K562 (cell line): ENCODE measurements at regions not wholly inside any gene's neighbourhood (a gene's known extent, or its start where the extent isn't known, plus 50 kb on each side); places are given as distances from the start of the nearest gene placed in this dataset.
A peak's percentile ranks its signal among the peaks of the same experiment; 100 is the strongest.

Source experiments
- ATAC-seq: fragments of 200-7000 bp; cut with Tn5 transposase; 3 replicates; pipeline ENCODE4 v1.9.1; 2020; ENCODE audit warnings: moderate library complexity
- BruUV-seq: library from RNA; stranded (reverse); fragments of 400-500 nt; replicated peaks from 2 replicates; lab custom pipeline; 2021; lab: Mats Ljungman, UMichigan
- CTCF ChIA-PET: fragments of 300-600 bp; formaldehyde crosslinking; extraction: SDS; loops from one replicate; lab custom pipeline; 2021; ENCODE audit warnings: low intra/inter-chr PET ratio; lab: Yijun Ruan, JAX
- POLR2A ChIA-PET: fragments of 300-600, 350-650 bp; sonication (Branson Sonifier 250); formaldehyde crosslinking; extraction: SDS; loops from one replicate; lab custom pipeline; 2021; ENCODE audit warnings: antibody characterized with exemption, inconsistent platforms; lab: Yijun Ruan, JAX
- DNase-seq, 4 experiments: peaks; one replicate each; pipeline versions ENCODE4 v3.0.0 to v3.0.0-alpha.2; 2011 to 2018; ENCODE audit warnings: low spot score in 3 of 4, mixed read lengths in 3 of 4; ENCODE audit errors: extremely low read depth in 1 of 4
- FAIRE-seq: peaks from 2 replicates; lab custom pipeline; 2011; peaks lifted over from hg19 to GRCh38; lab: Jason Lieb, UNC
- H2AFZ ChIP-seq: 2 replicates; pipeline ENCODE4 v1.6.0; 2011; ENCODE audit warnings: low read depth, low read length, control low read depth, inconsistent platforms
- H3K27ac ChIP-seq: fragments of 200-600 bp; 3 replicates; pipeline ENCODE4 v1.8.0; 2011; ENCODE audit warnings: low read depth, mild to moderate bottlenecking, control low read depth, inconsistent platforms, low read length, moderate library complexity, mixed read lengths; ENCODE audit errors: extremely low read depth
- H3K27me3 ChIP-seq, 2 experiments: fragments of 300-600 bp in 1 of 2; 2 replicates in 1 of 2; 3 replicates in 1 of 2; pipeline versions ENCODE4 v1.6.0 to v1.8.0; 2011; ENCODE audit warnings: inconsistent platforms in 2 of 2, low read length in 2 of 2, mild to moderate bottlenecking in 1 of 2, mixed read lengths in 1 of 2, moderate library complexity in 1 of 2; ENCODE audit not compliant: control insufficient read depth in 2 of 2, insufficient read depth in 2 of 2
- H3K36me3 ChIP-seq: fragments of 300-600 bp; 3 replicates; pipeline ENCODE4 v1.8.0; 2011; ENCODE audit warnings: mild to moderate bottlenecking, low read length, inconsistent platforms; ENCODE audit not compliant: control insufficient read depth, insufficient read depth
- H3K4me1 ChIP-seq, 2 experiments: fragments of 200-600 bp in 1 of 2; replicated peaks in 1 of 2; 2 replicates in 1 of 2; 3 replicates in 1 of 2; pipeline versions ENCODE4 v1.5.1 to v1.8.0; 2011; ENCODE audit warnings: inconsistent platforms in 2 of 2, low read length in 2 of 2, mild to moderate bottlenecking in 1 of 2, mixed read lengths in 1 of 2, moderate library complexity in 1 of 2; ENCODE audit not compliant: control insufficient read depth in 2 of 2, insufficient read depth in 2 of 2
- H3K4me2 ChIP-seq: 2 replicates; pipeline ENCODE4 v1.6.1; 2011; ENCODE audit warnings: low read length, control low read depth, inconsistent platforms, mixed read lengths; ENCODE audit not compliant: insufficient read depth
- H3K4me3 ChIP-seq: fragments of 200-600 bp; sonication (generic), shearing (Covaris generic); 2 replicates; pipeline ENCODE4 v1.5.1; 2016; ENCODE audit warnings: control low read depth, inconsistent platforms
- H3K79me2 ChIP-seq: fragments of 200-600 bp; 3 replicates; pipeline ENCODE4 v1.8.0; 2011; ENCODE audit warnings: low read length, inconsistent platforms; ENCODE audit not compliant: control insufficient read depth, insufficient read depth
- H3K9ac ChIP-seq, 2 experiments: 2 replicates each; pipeline versions ENCODE4 v1.6.0 to v1.6.1; 2011; ENCODE audit warnings: low read depth in 2 of 2, low read length in 2 of 2, control low read depth in 1 of 2, inconsistent platforms in 1 of 2, mild to moderate bottlenecking in 1 of 2, mixed read lengths in 1 of 2; ENCODE audit not compliant: insufficient read depth in 1 of 2
- H3K9me1 ChIP-seq: one replicate; pipeline ENCODE4 v1.6.0; 2011; ENCODE audit warnings: inconsistent platforms, mild to moderate bottlenecking, low read length, moderate library complexity; ENCODE audit not compliant: control insufficient read depth, insufficient read depth
- H3K9me3 ChIP-seq: replicated peaks from 2 replicates; pipeline ENCODE4 v1.5.1; 2011; ENCODE audit warnings: low read depth, low read length, inconsistent platforms; ENCODE audit not compliant: control insufficient read depth, insufficient read depth
- H4K20me1 ChIP-seq: replicated peaks from 2 replicates; pipeline ENCODE4 v1.6.1; 2011; ENCODE audit warnings: low read length, inconsistent platforms, mixed read lengths; ENCODE audit not compliant: control insufficient read depth, insufficient read depth
- C11orf30 ChIP-seq: fragments of 450-650 bp; IDR thresholded peaks from 2 replicates; pipeline ENCODE4 v1.6.1; 2016; ENCODE audit warnings: low read depth, mild to moderate bottlenecking
- MAFF ChIP-seq: IDR thresholded peaks from 2 replicates; pipeline ENCODE4 v1.6.1; 2012; ENCODE audit warnings: low read length, improper control_type of control experiment
- ZNF316 ChIP-seq: fragments of 450-650 bp; IDR thresholded peaks from 2 replicates; pipeline ENCODE4 v1.6.1; 2016
- ZNF830 ChIP-seq: fragments of 250-450 bp; sonication (Bioruptor Pico); IDR thresholded peaks from 2 replicates; pipeline ENCODE4 v1.5.0; 2021; ENCODE audit warnings: mild to moderate bottlenecking
- WGBS: fragments of 100-300 bp; shearing (Covaris generic); methylation state at CpG from one replicate; pipeline ENCODE4 v1.1.6; 2016; ENCODE audit warnings: low coverage, mixed read lengths; ENCODE audit not compliant: insufficient coverage; ENCODE audit errors: missing lambda C conversion rate; 5-methylcytosine and 5-hydroxymethylcytosine counted together
- in situ Hi-C: fragments of 300-500 bp; cut with MboI; formaldehyde crosslinking; loops from 4 replicates; pipeline ENCODE4 v1.15.0; 2018; ENCODE audit warnings: inconsistent platforms, mixed read lengths
- intact Hi-C: fragments of 100-400 bp; cut with micrococcal nuclease; formaldehyde crosslinking; loops from 2 replicates; pipeline ENCODE4 v1.14.2; 2022
- TF ChIP-seq, protein P1 (sequence below): fragments of 250-450 bp; sonication (Bioruptor Pico); IDR thresholded peaks from 2 replicates; pipeline ENCODE4 v1.4.0; 2020

DNA sequence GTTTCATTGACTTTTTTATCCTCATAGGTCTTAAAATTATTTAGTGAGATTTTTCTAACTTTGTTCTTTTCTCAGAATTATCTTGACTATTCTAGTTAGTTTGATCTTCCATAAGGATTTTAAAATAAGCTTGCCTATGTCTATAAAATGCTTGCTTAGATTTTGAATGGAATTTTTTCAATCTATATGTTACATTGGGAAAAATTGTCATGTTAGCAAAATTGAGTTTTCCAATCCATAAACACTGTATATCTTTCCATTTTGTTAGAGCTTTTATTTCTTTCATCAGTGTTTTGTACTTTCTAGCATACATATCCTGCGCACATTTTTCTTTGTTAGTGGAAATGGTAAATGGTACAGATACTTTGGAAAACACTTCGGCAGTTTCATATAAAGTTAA lies 312.9 kb downstream of the PDHA2 start:
- H3K4me2 ChIP-seq: no peak overlapping the region
- DNase-seq: no peak
- no peaks in the 10 kb centered on the region for H3K79me2 ChIP-seq
- intact Hi-C loops: no loop called here
- H3K27me3 ChIP-seq: no peaks in the 10 kb centered on the region
- no peaks in the 10 kb centered on the region for H3K9me3 ChIP-seq
- in situ Hi-C loops: no loop called here
- no peaks in the 10 kb centered on the region for H3K4me1 ChIP-seq
- H3K9me1 ChIP-seq: no peaks in the 10 kb centered on the region
- no peak overlapping the region for H3K27ac ChIP-seq
- no peaks in the 10 kb centered on the region for H4K20me1 ChIP-seq
- H3K36me3 ChIP-seq: no peaks in the 10 kb centered on the region
- TF ChIP-seq MAFF (peak; percentile 31; the same call in 1 of the 2 replicates), ZNF316 (peak; percentile 79; the same call in 1 of the 2 replicates), C11orf30 (peak; percentile 30; the same call in 1 of the 2 replicates), ZNF830 (CRISPR knock-in tag) (no peak)
- TF ChIP-seq, protein P1, sequence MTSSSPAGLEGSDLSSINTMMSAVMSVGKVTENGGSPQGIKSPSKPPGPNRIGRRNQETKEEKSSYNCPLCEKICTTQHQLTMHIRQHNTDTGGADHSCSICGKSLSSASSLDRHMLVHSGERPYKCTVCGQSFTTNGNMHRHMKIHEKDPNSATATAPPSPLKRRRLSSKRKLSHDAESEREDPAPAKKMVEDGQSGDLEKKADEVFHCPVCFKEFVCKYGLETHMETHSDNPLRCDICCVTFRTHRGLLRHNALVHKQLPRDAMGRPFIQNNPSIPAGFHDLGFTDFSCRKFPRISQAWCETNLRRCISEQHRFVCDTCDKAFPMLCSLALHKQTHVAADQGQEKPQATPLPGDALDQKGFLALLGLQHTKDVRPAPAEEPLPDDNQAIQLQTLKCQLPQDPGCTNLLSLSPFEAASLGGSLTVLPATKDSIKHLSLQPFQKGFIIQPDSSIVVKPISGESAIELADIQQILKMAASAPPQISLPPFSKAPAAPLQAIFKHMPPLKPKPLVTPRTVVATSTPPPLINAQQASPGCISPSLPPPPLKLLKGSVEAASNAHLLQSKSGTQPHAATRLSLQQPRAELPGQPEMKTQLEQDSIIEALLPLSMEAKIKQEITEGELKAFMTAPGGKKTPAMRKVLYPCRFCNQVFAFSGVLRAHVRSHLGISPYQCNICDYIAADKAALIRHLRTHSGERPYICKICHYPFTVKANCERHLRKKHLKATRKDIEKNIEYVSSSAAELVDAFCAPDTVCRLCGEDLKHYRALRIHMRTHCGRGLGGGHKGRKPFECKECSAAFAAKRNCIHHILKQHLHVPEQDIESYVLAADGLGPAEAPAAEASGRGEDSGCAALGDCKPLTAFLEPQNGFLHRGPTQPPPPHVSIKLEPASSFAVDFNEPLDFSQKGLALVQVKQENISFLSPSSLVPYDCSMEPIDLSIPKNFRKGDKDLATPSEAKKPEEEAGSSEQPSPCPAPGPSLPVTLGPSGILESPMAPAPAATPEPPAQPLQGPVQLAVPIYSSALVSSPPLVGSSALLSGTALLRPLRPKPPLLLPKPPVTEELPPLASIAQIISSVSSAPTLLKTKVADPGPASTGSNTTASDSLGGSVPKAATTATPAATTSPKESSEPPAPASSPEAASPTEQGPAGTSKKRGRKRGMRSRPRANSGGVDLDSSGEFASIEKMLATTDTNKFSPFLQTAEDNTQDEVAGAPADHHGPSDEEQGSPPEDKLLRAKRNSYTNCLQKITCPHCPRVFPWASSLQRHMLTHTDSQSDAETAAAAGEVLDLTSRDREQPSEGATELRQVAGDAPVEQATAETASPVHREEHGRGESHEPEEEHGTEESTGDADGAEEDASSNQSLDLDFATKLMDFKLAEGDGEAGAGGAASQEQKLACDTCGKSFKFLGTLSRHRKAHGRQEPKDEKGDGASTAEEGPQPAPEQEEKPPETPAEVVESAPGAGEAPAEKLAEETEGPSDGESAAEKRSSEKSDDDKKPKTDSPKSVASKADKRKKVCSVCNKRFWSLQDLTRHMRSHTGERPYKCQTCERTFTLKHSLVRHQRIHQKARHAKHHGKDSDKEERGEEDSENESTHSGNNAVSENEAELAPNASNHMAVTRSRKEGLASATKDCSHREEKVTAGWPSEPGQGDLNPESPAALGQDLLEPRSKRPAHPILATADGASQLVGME (CRISPR knock-in tag): no peak
- CTCF ChIA-PET: no interaction called here
- 0% methylated on average over 2 of the region's 2 CpGs for WGBS
- no peak overlapping the region for H3K4me3 ChIP-seq
- POLR2A ChIA-PET: no interaction called here
- no peak for FAIRE-seq
- ATAC-seq: no peak
- no peak overlapping the region for H3K9ac ChIP-seq
- H2AFZ ChIP-seq: no peak overlapping the region
- BruUV-seq: no TSS peak
